ENCODE measurements at regions not wholly inside any gene's neighbourhood (a gene's known extent, or its start where the extent isn't known, plus 50 kb on each side); places are given as distances from the start of the nearest gene placed in this dataset.

- TF ChIP-seq CTCF (IDR thresholded peaks at IDR 0.05; ENCODE audit: unreplicated experiment): no peak
- Mint-ChIP-seq H3K4me1 (peaks cover 13% of the 10 kb centered on the region), H3K27me3 (ENCODE audit: low read depth) (peaks cover 2% of the 10 kb centered on the region), H3K9me3 (no peaks in the 10 kb centered on the region), H3K27ac (no peak overlapping the region), H3K4me3 (no peak overlapping the region), H3K36me3 (no peaks in the 10 kb centered on the region)
- no peak for DNase-seq (ENCODE audit: low spot score in 2 of 2, unreplicated experiment in 2 of 2)
Measured at GRCh38 chr12:31201382-31201781, 124.6 kb downstream of the SINHCAF start.

GRCh38 chr12:31203261-31203660, 122.7 kb downstream of the SINHCAF start:
- no peak overlapping the region for H3K27ac Mint-ChIP-seq
- TF ChIP-seq CTCF (IDR thresholded peaks at IDR 0.05; ENCODE audit: unreplicated experiment): no peak
- no peak for DNase-seq (ENCODE audit: low spot score in 2 of 2, unreplicated experiment in 2 of 2)
- peaks cover 2% of the 10 kb centered on the region for H3K27me3 Mint-ChIP-seq (ENCODE audit: low read depth)
- H3K36me3 Mint-ChIP-seq: no peaks in the 10 kb centered on the region
- H3K4me1 Mint-ChIP-seq: peaks cover 18% of the 10 kb centered on the region
- H3K9me3 Mint-ChIP-seq: no peaks in the 10 kb centered on the region
- no peak overlapping the region for H3K4me3 Mint-ChIP-seq

- TF ChIP-seq CTCF (IDR thresholded peaks at IDR 0.05; ENCODE audit: unreplicated experiment): no peak
- Mint-ChIP-seq H3K9me3 (peaks cover 4% of the 10 kb centered on the region), H3K27me3 (ENCODE audit: low read depth) (peaks cover 2% of the 10 kb centered on the region), H3K4me1 (peaks cover 18% of the 10 kb centered on the region), H3K36me3 (no peaks in the 10 kb centered on the region), H3K4me3 (no peak overlapping the region), H3K27ac (peak overlapping the region; percentile 18)
- DNase-seq (ENCODE audit: low spot score in 2 of 2, unreplicated experiment in 2 of 2): no peak
Measured at GRCh38 chr12:31205054-31205453, 120.9 kb downstream of the SINHCAF start.

DNA sequence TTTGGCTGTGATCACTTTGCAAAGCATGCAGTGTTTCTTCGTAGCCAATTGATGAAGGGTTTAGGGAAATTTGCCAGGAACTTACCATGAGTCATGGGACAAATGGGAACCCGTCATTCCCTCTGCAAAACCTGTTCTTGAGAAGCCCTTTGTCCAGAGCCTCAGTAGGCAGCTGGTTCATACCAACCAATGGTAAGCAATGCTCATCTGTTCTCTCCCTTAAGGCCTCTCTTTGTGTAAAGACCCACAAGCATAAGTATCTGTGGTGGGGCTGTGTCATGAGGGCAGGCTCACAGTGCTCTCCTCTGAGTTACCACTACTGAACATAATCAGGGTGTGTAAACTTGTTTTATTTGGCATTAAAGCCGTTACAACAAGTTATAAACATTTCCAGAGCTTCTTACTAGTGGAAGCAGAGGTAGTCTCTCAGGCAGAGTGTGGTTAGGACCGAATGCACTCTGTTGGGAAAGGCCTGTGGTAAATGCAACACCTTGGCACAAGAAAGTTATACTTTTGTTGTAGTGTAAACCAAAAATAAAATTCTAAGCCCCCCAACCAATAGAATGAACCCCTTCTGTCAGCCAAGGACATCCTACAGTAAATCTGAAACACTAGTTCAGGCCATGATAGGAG, 119.8 kb downstream of the SINHCAF start:
- Mint-ChIP-seq H3K9me3 (peaks cover 4% of the 10 kb centered on the region), H3K36me3 (no peaks in the 10 kb centered on the region), H3K27ac (peak overlapping the region; percentile 74), H3K4me1 (peaks cover 18% of the 10 kb centered on the region), H3K4me3 (no peak overlapping the region), H3K27me3 (ENCODE audit: low read depth) (peaks cover 2% of the 10 kb centered on the region)
- DNase-seq (ENCODE audit: low spot score in 2 of 2, unreplicated experiment in 2 of 2): no peak
- no peak for TF ChIP-seq CTCF (IDR thresholded peaks at IDR 0.05; ENCODE audit: unreplicated experiment)

- peaks cover 2% of the 10 kb centered on the region for H3K27me3 Mint-ChIP-seq (ENCODE audit: low read depth)
- no peak overlapping the region for H3K4me3 Mint-ChIP-seq
- no peak for TF ChIP-seq CTCF (IDR thresholded peaks at IDR 0.05; ENCODE audit: unreplicated experiment)
- no peaks in the 10 kb centered on the region for H3K36me3 Mint-ChIP-seq
- no peak for DNase-seq (ENCODE audit: low spot score in 2 of 2, unreplicated experiment in 2 of 2)
- H3K27ac Mint-ChIP-seq: no peak overlapping the region
- H3K4me1 Mint-ChIP-seq: peaks cover 18% of the 10 kb centered on the region
- peaks cover 4% of the 10 kb centered on the region for H3K9me3 Mint-ChIP-seq
Measured at GRCh38 chr12:31207799-31208465, 118.0 kb downstream of the SINHCAF start.

All from mesothelial cell of epicardium (in vitro differentiated cells).